IMR-90 (cell line): ENCODE measurements at regions not wholly inside any gene's neighbourhood (a gene's known extent, or its start where the extent isn't known, plus 50 kb on each side); places are given as distances from the start of the nearest gene placed in this dataset.

Experiments used
- BHLHE40 ChIP-seq: fragments of 150-350 bp; IDR thresholded peaks from 2 replicates; pipeline ENCODE4 v1.6.1; 2016; ENCODE audit warnings: mild to moderate bottlenecking, low read depth, low read length
- MXI1 ChIP-seq: IDR thresholded peaks from 2 replicates; pipeline ENCODE4 v1.6.1; 2012; ENCODE audit warnings: low read depth, mild to moderate bottlenecking, low read length, moderate library complexity, borderline replicate concordance
- RCOR1 ChIP-seq: IDR thresholded peaks from 2 replicates; pipeline ENCODE4 v1.6.1; 2012; ENCODE audit warnings: mild to moderate bottlenecking, low read length, improper control_type of control experiment; ENCODE audit not compliant: insufficient replicate concordance
- TF ChIP-seq, protein P1 (sequence below): conservative IDR thresholded peaks from 2 replicates; pipeline ENCODE4 v1.5.1; 2012; ENCODE audit warnings: mild to moderate bottlenecking, low read depth, low read length, improper control_type of control experiment

DNA sequence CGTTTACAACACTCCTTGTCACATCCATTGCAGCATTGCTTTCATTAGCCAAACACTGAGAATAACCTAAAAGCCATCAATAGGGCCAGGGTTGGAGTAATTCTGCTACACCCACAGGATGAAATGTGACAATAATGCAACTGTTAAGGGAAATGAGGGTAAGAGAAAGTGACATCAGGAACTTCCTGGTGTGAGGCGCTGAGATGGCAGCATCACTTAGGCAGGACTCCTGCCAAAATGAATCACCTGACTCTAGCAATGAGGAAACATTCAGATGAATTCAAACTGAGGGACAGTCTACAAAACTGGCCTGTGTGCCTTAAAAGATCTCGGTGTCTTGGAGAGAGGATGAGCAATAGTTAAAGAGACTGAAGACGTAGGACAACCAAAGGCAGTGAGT is 115.6 kb upstream of the AGAP1 start:
- TF ChIP-seq MXI1 (no peak), BHLHE40 (no peak), RCOR1 (no peak)
- TF ChIP-seq, protein P1, sequence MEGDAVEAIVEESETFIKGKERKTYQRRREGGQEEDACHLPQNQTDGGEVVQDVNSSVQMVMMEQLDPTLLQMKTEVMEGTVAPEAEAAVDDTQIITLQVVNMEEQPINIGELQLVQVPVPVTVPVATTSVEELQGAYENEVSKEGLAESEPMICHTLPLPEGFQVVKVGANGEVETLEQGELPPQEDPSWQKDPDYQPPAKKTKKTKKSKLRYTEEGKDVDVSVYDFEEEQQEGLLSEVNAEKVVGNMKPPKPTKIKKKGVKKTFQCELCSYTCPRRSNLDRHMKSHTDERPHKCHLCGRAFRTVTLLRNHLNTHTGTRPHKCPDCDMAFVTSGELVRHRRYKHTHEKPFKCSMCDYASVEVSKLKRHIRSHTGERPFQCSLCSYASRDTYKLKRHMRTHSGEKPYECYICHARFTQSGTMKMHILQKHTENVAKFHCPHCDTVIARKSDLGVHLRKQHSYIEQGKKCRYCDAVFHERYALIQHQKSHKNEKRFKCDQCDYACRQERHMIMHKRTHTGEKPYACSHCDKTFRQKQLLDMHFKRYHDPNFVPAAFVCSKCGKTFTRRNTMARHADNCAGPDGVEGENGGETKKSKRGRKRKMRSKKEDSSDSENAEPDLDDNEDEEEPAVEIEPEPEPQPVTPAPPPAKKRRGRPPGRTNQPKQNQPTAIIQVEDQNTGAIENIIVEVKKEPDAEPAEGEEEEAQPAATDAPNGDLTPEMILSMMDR, result no peak
